ENCODE measurements at regions not wholly inside any gene's neighbourhood (a gene's known extent, or its start where the extent isn't known, plus 50 kb on each side); places are given as distances from the start of the nearest gene placed in this dataset.

- H3K27me3 Mint-ChIP-seq (ENCODE audit: low read depth): no peaks in the 10 kb centered on the region
- no peak overlapping the region for H3K4me3 Mint-ChIP-seq
- ATAC-seq (no peak), DNase-seq (no peak)
- no peaks in the 10 kb centered on the region for H3K36me3 Mint-ChIP-seq (ENCODE audit: low read depth)
- H3K27ac Mint-ChIP-seq: no peak overlapping the region
- CTCF ChIA-PET: no interaction called here
- no peaks in the 10 kb centered on the region for H3K9me3 Mint-ChIP-seq (ENCODE audit: insufficient read depth)
- no peaks in the 10 kb centered on the region for H3K4me1 Mint-ChIP-seq (ENCODE audit: low read depth)
- POLR2A ChIA-PET: no interaction called here
These were observed 156.9 kb upstream of the FST start for GRCh38 chr5:53323511-53323910.

GRCh38 chr5:53323943-53324642, 156.3 kb upstream of the FST start:
- ChIA-PET POLR2A (no interaction called here), CTCF (no interaction called here)
- Mint-ChIP-seq H3K9me3 (ENCODE audit: insufficient read depth) (no peaks in the 10 kb centered on the region), H3K4me3 (no peak overlapping the region), H3K27me3 (ENCODE audit: low read depth) (no peaks in the 10 kb centered on the region), H3K4me1 (ENCODE audit: low read depth) (no peaks in the 10 kb centered on the region), H3K36me3 (ENCODE audit: low read depth) (no peaks in the 10 kb centered on the region), H3K27ac (no peak overlapping the region)
- no peak for DNase-seq
- no peak for ATAC-seq

- Mint-ChIP-seq H3K9me3 (ENCODE audit: insufficient read depth) (no peaks in the 10 kb centered on the region), H3K4me3 (no peak overlapping the region), H3K27ac (no peak overlapping the region), H3K4me1 (ENCODE audit: low read depth) (no peaks in the 10 kb centered on the region), H3K27me3 (ENCODE audit: low read depth) (no peaks in the 10 kb centered on the region), H3K36me3 (ENCODE audit: low read depth) (no peaks in the 10 kb centered on the region)
- ChIA-PET POLR2A (no interaction called here), CTCF (no interaction called here)
- ATAC-seq (no peak), DNase-seq (no peak)
These were observed 153.8 kb upstream of the FST start for GRCh38 chr5:53326424-53327153.

- H3K9me3 Mint-ChIP-seq (ENCODE audit: insufficient read depth): no peaks in the 10 kb centered on the region
These were observed 152.6 kb upstream of the FST start for GRCh38 chr5:53327811-53328334.

GRCh38 chr5:53330491-53330890, 149.9 kb upstream of the FST start:
- ATAC-seq (no peak), DNase-seq (no peak)
- POLR2A ChIA-PET: no interaction called here
- no peaks in the 10 kb centered on the region for H3K4me1 Mint-ChIP-seq (ENCODE audit: low read depth)
- no peak overlapping the region for H3K27ac Mint-ChIP-seq
- no peaks in the 10 kb centered on the region for H3K9me3 Mint-ChIP-seq (ENCODE audit: insufficient read depth)
- H3K4me3 Mint-ChIP-seq: no peak overlapping the region
- H3K27me3 Mint-ChIP-seq (ENCODE audit: low read depth): no peaks in the 10 kb centered on the region
- CTCF ChIA-PET: no interaction called here
- H3K36me3 Mint-ChIP-seq (ENCODE audit: low read depth): no peaks in the 10 kb centered on the region

More at GRCh38 chr5:53327811-53328334, 152.6 kb upstream of the FST start:
- ATAC-seq: no peak
- ChIA-PET POLR2A (no interaction called here), CTCF (no interaction called here)
- no peak for DNase-seq
- Mint-ChIP-seq H3K4me3 (no peak overlapping the region), H3K4me1 (ENCODE audit: low read depth) (no peaks in the 10 kb centered on the region), H3K27me3 (ENCODE audit: low read depth) (no peaks in the 10 kb centered on the region), H3K27ac (no peak overlapping the region), H3K36me3 (ENCODE audit: low read depth) (no peaks in the 10 kb centered on the region)

GRCh38 chr5:53331463-53331862, 149.0 kb upstream of the FST start:
- H3K36me3 Mint-ChIP-seq (ENCODE audit: low read depth): no peaks in the 10 kb centered on the region
- POLR2A ChIA-PET: no interaction called here
- no peak for DNase-seq
- H3K9me3 Mint-ChIP-seq (ENCODE audit: insufficient read depth): no peaks in the 10 kb centered on the region
- no peak for ATAC-seq
- H3K27ac Mint-ChIP-seq: no peak overlapping the region
- H3K4me1 Mint-ChIP-seq (ENCODE audit: low read depth): no peaks in the 10 kb centered on the region
- CTCF ChIA-PET: no interaction called here
- no peak overlapping the region for H3K4me3 Mint-ChIP-seq
- H3K27me3 Mint-ChIP-seq (ENCODE audit: low read depth): no peaks in the 10 kb centered on the region

- H3K27me3 Mint-ChIP-seq (ENCODE audit: low read depth): no peaks in the 10 kb centered on the region
- POLR2A ChIA-PET: no interaction called here
- ATAC-seq (no peak), DNase-seq (no peak)
- no peaks in the 10 kb centered on the region for H3K36me3 Mint-ChIP-seq (ENCODE audit: low read depth)
- no peaks in the 10 kb centered on the region for H3K9me3 Mint-ChIP-seq (ENCODE audit: insufficient read depth)
- no peak overlapping the region for H3K4me3 Mint-ChIP-seq
- H3K4me1 Mint-ChIP-seq (ENCODE audit: low read depth): no peaks in the 10 kb centered on the region
- H3K27ac Mint-ChIP-seq: no peak overlapping the region
- CTCF ChIA-PET: interaction anchor here (0.7 kb wide), 1 partner anchor 896 kb away, joined by 3 read pairs; no protein-coding TSS in a partner anchor
These were observed 147.3 kb upstream of the FST start for GRCh38 chr5:53333160-53333559.

- H3K27me3 Mint-ChIP-seq (ENCODE audit: low read depth): no peaks in the 10 kb centered on the region
- H3K27ac Mint-ChIP-seq: no peak overlapping the region
- H3K4me1 Mint-ChIP-seq (ENCODE audit: low read depth): no peaks in the 10 kb centered on the region
- H3K36me3 Mint-ChIP-seq (ENCODE audit: low read depth): no peaks in the 10 kb centered on the region
- DNase-seq (no peak), ATAC-seq (no peak)
- H3K9me3 Mint-ChIP-seq (ENCODE audit: insufficient read depth): no peaks in the 10 kb centered on the region
- CTCF ChIA-PET: no interaction called here
- H3K4me3 Mint-ChIP-seq: no peak overlapping the region
- POLR2A ChIA-PET: no interaction called here
These were observed 145.9 kb upstream of the FST start for GRCh38 chr5:53334431-53334941.

- no peak overlapping the region for H3K27ac Mint-ChIP-seq
- no peak for DNase-seq
- no peaks in the 10 kb centered on the region for H3K36me3 Mint-ChIP-seq (ENCODE audit: low read depth)
- no peak for ATAC-seq
- H3K9me3 Mint-ChIP-seq (ENCODE audit: insufficient read depth): no peaks in the 10 kb centered on the region
- H3K4me3 Mint-ChIP-seq: no peak overlapping the region
- CTCF ChIA-PET: no interaction called here
- POLR2A ChIA-PET: no interaction called here
- no peaks in the 10 kb centered on the region for H3K27me3 Mint-ChIP-seq (ENCODE audit: low read depth)
- H3K4me1 Mint-ChIP-seq (ENCODE audit: low read depth): no peaks in the 10 kb centered on the region
These were observed 145.3 kb upstream of the FST start for GRCh38 chr5:53335115-53335514.

- H3K9me3 Mint-ChIP-seq (ENCODE audit: insufficient read depth): no peaks in the 10 kb centered on the region
- H3K4me1 Mint-ChIP-seq (ENCODE audit: low read depth): no peaks in the 10 kb centered on the region
- H3K4me3 Mint-ChIP-seq: no peak overlapping the region
- no peak overlapping the region for H3K27ac Mint-ChIP-seq
- no peaks in the 10 kb centered on the region for H3K27me3 Mint-ChIP-seq (ENCODE audit: low read depth)
- POLR2A ChIA-PET: no interaction called here
- CTCF ChIA-PET: no interaction called here
- no peak for DNase-seq
- no peaks in the 10 kb centered on the region for H3K36me3 Mint-ChIP-seq (ENCODE audit: low read depth)
- ATAC-seq: no peak
These were observed 142.6 kb upstream of the FST start for GRCh38 chr5:53337827-53338226.

- Mint-ChIP-seq H3K36me3 (ENCODE audit: low read depth) (no peaks in the 10 kb centered on the region), H3K4me3 (no peak overlapping the region), H3K27ac (no peak overlapping the region), H3K27me3 (ENCODE audit: low read depth) (no peaks in the 10 kb centered on the region), H3K9me3 (ENCODE audit: insufficient read depth) (no peaks in the 10 kb centered on the region), H3K4me1 (ENCODE audit: low read depth) (no peaks in the 10 kb centered on the region)
- POLR2A ChIA-PET: interaction anchor here (0.8 kb wide), 1 partner anchor 38 kb away, joined by 3 read pairs; no protein-coding TSS in a partner anchor
- CTCF ChIA-PET: interaction anchor here (0.7 kb wide), 1 partner anchor 25 kb away, joined by 3 read pairs; no protein-coding TSS in a partner anchor
- DNase-seq (no peak), ATAC-seq (no peak)
These were observed 141.5 kb upstream of the FST start for GRCh38 chr5:53338971-53339370.

GRCh38 chr5:53339962-53340540, 140.4 kb upstream of the FST start:
- Mint-ChIP-seq H3K9me3 (ENCODE audit: insufficient read depth) (no peaks in the 10 kb centered on the region), H3K27me3 (ENCODE audit: low read depth) (no peaks in the 10 kb centered on the region), H3K4me3 (no peak overlapping the region), H3K36me3 (ENCODE audit: low read depth) (no peaks in the 10 kb centered on the region), H3K27ac (no peak overlapping the region), H3K4me1 (ENCODE audit: low read depth) (no peaks in the 10 kb centered on the region)
- ATAC-seq (no peak), DNase-seq (no peak)
- ChIA-PET CTCF (no interaction called here), POLR2A (no interaction called here)
